ENCODE measurements at regions not wholly inside any gene's neighbourhood (a gene's known extent, or its start where the extent isn't known, plus 50 kb on each side); places are given as distances from the start of the nearest gene placed in this dataset.

- no peak for TF ChIP-seq RFX5 (IDR thresholded peaks at IDR 0.05; ENCODE audit: borderline replicate concordance, low read depth, low read length)
- no peak for TF ChIP-seq SP4 (IDR thresholded peaks at IDR 0.05; ENCODE audit: low read length)
- TF ChIP-seq RBBP5 (IDR thresholded peaks at IDR 0.05; ENCODE audit: borderline replicate concordance, low read depth, low read length): no peak
- TF ChIP-seq CREB1 (IDR thresholded peaks at IDR 0.05): no peak
- TF ChIP-seq RAD21 (IDR thresholded peaks at IDR 0.05 in 1 of 2, conservative IDR thresholded peaks at IDR 0.05 in 1 of 2; ENCODE audit: low read depth in 2 of 2, low read length in 2 of 2): no peak
Observed at GRCh38 chr4:30833206-30833605, 113.0 kb downstream of the PCDH7 start (continued).
